ENCODE measurements at regions not wholly inside any gene's neighbourhood (a gene's known extent, or its start where the extent isn't known, plus 50 kb on each side); places are given as distances from the start of the nearest gene placed in this dataset.

DNA sequence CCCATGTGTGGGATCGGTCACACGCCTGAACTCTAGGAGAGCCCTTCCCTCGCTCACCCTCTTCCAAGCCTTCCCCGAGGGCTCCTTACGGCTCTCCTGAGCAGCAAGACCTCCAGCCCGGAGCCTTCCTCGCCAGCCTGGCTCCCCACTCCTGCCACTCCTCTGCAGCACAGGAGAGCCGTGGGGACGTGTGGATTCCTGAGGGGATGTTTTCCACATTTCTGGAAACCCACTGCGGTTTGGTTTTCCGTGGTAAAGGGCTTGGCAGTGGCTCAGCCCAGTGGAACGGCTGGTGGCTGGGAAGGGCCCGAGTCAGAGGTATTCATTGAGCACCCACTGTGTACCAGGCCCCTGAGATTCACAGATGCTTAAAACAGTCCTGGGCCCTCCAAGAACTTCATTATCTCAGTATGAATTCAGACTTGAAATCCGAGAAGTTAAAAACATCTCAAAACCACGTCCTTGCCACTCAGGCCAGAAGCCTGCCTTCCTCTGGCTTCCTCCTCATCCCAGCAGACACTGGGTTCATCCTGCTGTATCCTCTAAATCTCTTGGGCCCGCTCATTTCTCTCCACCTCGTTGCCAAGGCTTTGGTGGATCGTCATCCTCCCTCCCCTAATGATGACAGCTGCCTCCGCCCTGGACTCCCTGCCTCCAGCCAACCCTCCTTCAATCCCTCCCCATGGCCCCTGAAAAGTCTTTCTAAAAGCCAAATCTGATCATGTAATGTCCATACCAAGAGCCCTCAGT is 109.6 kb downstream of the FGF18 start:
- TF ChIP-seq, protein P1, sequence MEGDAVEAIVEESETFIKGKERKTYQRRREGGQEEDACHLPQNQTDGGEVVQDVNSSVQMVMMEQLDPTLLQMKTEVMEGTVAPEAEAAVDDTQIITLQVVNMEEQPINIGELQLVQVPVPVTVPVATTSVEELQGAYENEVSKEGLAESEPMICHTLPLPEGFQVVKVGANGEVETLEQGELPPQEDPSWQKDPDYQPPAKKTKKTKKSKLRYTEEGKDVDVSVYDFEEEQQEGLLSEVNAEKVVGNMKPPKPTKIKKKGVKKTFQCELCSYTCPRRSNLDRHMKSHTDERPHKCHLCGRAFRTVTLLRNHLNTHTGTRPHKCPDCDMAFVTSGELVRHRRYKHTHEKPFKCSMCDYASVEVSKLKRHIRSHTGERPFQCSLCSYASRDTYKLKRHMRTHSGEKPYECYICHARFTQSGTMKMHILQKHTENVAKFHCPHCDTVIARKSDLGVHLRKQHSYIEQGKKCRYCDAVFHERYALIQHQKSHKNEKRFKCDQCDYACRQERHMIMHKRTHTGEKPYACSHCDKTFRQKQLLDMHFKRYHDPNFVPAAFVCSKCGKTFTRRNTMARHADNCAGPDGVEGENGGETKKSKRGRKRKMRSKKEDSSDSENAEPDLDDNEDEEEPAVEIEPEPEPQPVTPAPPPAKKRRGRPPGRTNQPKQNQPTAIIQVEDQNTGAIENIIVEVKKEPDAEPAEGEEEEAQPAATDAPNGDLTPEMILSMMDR (IDR thresholded peaks at IDR 0.05 in 4 of 5, conservative IDR thresholded peaks at IDR 0.05 in 1 of 5): no peak
- TF ChIP-seq POLR2A (IDR thresholded peaks at IDR 0.05): no peak

Data from gastrocnemius medialis (tissue), 4 donors.